ENCODE measurements at regions not wholly inside any gene's neighbourhood (a gene's known extent, or its start where the extent isn't known, plus 50 kb on each side); places are given as distances from the start of the nearest gene placed in this dataset.
"Not testable (repeated sequence)": the region's sequence is repeated elsewhere in the genome, so short reads cannot be mapped to it uniquely, and the experiment has no call there.

DNA sequence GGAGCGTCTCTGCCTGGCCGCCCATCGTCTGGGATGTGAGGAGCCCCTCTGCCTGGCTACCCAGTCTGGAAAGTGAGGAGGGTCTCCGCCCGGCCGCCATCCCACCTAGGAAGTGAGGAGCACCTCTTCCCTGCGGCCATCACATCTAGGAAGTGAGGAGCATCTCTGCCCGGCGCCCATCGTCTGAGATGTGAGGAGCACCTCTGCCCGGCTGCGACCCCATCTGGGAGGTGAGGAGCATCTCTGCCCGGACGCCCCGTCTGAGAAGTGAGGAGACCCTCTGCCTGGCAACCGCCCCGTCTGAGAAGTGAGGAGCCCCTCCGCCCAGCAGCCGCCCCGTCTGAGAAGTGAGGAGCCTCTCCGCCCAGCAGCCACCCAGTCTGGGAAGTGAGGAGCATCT, 84.5 kb downstream of the IDS start:
- TF ChIP-seq, protein P1, sequence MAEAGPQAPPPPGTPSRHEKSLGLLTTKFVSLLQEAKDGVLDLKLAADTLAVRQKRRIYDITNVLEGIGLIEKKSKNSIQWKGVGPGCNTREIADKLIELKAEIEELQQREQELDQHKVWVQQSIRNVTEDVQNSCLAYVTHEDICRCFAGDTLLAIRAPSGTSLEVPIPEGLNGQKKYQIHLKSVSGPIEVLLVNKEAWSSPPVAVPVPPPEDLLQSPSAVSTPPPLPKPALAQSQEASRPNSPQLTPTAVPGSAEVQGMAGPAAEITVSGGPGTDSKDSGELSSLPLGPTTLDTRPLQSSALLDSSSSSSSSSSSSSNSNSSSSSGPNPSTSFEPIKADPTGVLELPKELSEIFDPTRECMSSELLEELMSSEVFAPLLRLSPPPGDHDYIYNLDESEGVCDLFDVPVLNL (IDR thresholded peaks at IDR 0.05; ENCODE audit: low read depth, low read length) = not testable (repeated sequence)
- not testable (repeated sequence) for TF ChIP-seq YBX1 (IDR thresholded peaks at IDR 0.05); EZH2 (IDR thresholded peaks at IDR 0.05; ENCODE audit: borderline replicate concordance, control insufficient read depth, low read depth, low read length)
- TF ChIP-seq, protein P2, sequence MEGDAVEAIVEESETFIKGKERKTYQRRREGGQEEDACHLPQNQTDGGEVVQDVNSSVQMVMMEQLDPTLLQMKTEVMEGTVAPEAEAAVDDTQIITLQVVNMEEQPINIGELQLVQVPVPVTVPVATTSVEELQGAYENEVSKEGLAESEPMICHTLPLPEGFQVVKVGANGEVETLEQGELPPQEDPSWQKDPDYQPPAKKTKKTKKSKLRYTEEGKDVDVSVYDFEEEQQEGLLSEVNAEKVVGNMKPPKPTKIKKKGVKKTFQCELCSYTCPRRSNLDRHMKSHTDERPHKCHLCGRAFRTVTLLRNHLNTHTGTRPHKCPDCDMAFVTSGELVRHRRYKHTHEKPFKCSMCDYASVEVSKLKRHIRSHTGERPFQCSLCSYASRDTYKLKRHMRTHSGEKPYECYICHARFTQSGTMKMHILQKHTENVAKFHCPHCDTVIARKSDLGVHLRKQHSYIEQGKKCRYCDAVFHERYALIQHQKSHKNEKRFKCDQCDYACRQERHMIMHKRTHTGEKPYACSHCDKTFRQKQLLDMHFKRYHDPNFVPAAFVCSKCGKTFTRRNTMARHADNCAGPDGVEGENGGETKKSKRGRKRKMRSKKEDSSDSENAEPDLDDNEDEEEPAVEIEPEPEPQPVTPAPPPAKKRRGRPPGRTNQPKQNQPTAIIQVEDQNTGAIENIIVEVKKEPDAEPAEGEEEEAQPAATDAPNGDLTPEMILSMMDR (IDR thresholded peaks at IDR 0.05 in 2 of 3, conservative IDR thresholded peaks at IDR 0.05 in 1 of 3; ENCODE audit: control insufficient read depth in 2 of 3, extremely low read depth in 1 of 3, insufficient read depth in 1 of 3, low read depth in 3 of 3, low read length in 3 of 3) = not testable (repeated sequence)

All from GM12878 (cell line).